ENCODE measurements at regions not wholly inside any gene's neighbourhood (a gene's known extent, or its start where the extent isn't known, plus 50 kb on each side); places are given as distances from the start of the nearest gene placed in this dataset.

GRCh38 chr22:47921906-47922305 is 1159.5 kb downstream of the TBC1D22A start:
- no peak overlapping the region for H3K27ac ChIP-seq (ENCODE audit: low read depth)
- no peaks in the 10 kb centered on the region; the same call in 2 of the 3 replicates for H3K4me1 Mint-ChIP-seq
- no peaks in the 10 kb centered on the region for H3K4me1 ChIP-seq (ENCODE audit: insufficient read depth)
- no peak for TF ChIP-seq JUNB (IDR thresholded peaks at IDR 0.05; ENCODE audit: unreplicated experiment)
- TF ChIP-seq, protein P1, sequence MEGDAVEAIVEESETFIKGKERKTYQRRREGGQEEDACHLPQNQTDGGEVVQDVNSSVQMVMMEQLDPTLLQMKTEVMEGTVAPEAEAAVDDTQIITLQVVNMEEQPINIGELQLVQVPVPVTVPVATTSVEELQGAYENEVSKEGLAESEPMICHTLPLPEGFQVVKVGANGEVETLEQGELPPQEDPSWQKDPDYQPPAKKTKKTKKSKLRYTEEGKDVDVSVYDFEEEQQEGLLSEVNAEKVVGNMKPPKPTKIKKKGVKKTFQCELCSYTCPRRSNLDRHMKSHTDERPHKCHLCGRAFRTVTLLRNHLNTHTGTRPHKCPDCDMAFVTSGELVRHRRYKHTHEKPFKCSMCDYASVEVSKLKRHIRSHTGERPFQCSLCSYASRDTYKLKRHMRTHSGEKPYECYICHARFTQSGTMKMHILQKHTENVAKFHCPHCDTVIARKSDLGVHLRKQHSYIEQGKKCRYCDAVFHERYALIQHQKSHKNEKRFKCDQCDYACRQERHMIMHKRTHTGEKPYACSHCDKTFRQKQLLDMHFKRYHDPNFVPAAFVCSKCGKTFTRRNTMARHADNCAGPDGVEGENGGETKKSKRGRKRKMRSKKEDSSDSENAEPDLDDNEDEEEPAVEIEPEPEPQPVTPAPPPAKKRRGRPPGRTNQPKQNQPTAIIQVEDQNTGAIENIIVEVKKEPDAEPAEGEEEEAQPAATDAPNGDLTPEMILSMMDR (conservative IDR thresholded peaks at IDR 0.05; ENCODE audit: low read depth in 2 of 2): no peak
- TF ChIP-seq EZH2 (IDR thresholded peaks at IDR 0.05; ENCODE audit: low read depth, unreplicated experiment): no peak
- TF ChIP-seq ZNF114 (CRISPR knock-in tag; IDR thresholded peaks at IDR 0.05): no peak
- TF ChIP-seq, protein P2, sequence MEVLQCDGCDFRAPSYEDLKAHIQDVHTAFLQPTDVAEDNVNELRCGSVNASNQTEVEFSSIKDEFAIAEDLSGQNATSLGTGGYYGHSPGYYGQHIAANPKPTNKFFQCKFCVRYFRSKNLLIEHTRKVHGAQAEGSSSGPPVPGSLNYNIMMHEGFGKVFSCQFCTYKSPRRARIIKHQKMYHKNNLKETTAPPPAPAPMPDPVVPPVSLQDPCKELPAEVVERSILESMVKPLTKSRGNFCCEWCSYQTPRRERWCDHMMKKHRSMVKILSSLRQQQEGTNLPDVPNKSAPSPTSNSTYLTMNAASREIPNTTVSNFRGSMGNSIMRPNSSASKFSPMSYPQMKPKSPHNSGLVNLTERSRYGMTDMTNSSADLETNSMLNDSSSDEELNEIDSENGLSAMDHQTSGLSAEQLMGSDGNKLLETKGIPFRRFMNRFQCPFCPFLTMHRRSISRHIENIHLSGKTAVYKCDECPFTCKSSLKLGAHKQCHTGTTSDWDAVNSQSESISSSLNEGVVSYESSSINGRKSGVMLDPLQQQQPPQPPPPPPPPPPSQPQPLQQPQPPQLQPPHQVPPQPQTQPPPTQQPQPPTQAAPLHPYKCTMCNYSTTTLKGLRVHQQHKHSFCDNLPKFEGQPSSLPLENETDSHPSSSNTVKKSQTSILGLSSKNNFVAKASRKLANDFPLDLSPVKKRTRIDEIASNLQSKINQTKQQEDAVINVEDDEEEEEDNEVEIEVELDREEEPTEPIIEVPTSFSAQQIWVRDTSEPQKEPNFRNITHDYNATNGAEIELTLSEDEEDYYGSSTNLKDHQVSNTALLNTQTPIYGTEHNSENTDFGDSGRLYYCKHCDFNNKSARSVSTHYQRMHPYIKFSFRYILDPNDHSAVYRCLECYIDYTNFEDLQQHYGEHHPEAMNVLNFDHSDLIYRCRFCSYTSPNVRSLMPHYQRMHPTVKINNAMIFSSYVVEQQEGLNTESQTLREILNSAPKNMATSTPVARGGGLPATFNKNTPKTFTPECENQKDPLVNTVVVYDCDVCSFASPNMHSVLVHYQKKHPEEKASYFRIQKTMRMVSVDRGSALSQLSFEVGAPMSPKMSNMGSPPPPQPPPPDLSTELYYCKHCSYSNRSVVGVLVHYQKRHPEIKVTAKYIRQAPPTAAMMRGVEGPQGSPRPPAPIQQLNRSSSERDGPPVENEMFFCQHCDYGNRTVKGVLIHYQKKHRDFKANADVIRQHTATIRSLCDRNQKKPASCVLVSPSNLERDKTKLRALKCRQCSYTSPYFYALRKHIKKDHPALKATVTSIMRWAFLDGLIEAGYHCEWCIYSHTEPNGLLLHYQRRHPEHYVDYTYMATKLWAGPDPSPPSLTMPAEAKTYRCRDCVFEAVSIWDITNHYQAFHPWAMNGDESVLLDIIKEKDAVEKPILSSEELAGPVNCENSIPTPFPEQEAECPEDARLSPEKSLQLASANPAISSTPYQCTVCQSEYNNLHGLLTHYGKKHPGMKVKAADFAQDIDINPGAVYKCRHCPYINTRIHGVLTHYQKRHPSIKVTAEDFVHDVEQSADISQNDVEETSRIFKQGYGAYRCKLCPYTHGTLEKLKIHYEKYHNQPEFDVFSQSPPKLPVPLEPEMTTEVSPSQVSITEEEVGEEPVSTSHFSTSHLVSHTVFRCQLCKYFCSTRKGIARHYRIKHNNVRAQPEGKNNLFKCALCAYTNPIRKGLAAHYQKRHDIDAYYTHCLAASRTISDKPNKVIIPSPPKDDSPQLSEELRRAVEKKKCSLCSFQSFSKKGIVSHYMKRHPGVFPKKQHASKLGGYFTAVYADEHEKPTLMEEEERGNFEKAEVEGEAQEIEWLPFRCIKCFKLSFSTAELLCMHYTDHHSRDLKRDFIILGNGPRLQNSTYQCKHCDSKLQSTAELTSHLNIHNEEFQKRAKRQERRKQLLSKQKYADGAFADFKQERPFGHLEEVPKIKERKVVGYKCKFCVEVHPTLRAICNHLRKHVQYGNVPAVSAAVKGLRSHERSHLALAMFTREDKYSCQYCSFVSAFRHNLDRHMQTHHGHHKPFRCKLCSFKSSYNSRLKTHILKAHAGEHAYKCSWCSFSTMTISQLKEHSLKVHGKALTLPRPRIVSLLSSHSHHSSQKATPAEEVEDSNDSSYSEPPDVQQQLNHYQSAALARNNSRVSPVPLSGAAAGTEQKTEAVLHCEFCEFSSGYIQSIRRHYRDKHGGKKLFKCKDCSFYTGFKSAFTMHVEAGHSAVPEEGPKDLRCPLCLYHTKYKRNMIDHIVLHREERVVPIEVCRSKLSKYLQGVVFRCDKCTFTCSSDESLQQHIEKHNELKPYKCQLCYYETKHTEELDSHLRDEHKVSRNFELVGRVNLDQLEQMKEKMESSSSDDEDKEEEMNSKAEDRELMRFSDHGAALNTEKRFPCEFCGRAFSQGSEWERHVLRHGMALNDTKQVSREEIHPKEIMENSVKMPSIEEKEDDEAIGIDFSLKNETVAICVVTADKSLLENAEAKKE (CRISPR knock-in tag; IDR thresholded peaks at IDR 0.05): no peak
- no peak for ATAC-seq
- no peak overlapping the region for H3K27ac Mint-ChIP-seq
- peaks cover 89% of the 10 kb centered on the region for H3K9me3 Mint-ChIP-seq
- H3K36me3 Mint-ChIP-seq (ENCODE audit: low read depth): peaks cover 25% of the 10 kb centered on the region
- H4K20me1 ChIP-seq (replicated peaks; ENCODE audit: insufficient read depth): no peaks in the 10 kb centered on the region
- H3K27me3 Mint-ChIP-seq (ENCODE audit: insufficient read depth, low read depth, poor library complexity): peaks cover 4% of the 10 kb centered on the region
- no peak overlapping the region for H3K4me3 Mint-ChIP-seq
- no peak overlapping the region for H3K4me2 ChIP-seq
- no peak overlapping the region for H3K4me3 ChIP-seq
- no peaks in the 10 kb centered on the region for H3K9me2 ChIP-seq (ENCODE audit: insufficient read depth)
- H3K79me2 ChIP-seq (replicated peaks; ENCODE audit: insufficient read depth): no peaks in the 10 kb centered on the region
- DNase-seq (ENCODE audit: low spot score): no peak
- no peaks in the 10 kb centered on the region for H3F3A ChIP-seq (replicated peaks; ENCODE audit: low read depth)
- H2AFZ ChIP-seq: no peak overlapping the region
- H3K27me3 ChIP-seq (ENCODE audit: insufficient read depth): no peaks in the 10 kb centered on the region
- no peaks in the 10 kb centered on the region; the same call in 1 of the 2 replicates for H3K36me3 ChIP-seq (ENCODE audit: insufficient read depth)

Data from GM23338 (cell line).